ENCODE measurements at regions not wholly inside any gene's neighbourhood (a gene's known extent, or its start where the extent isn't known, plus 50 kb on each side); places are given as distances from the start of the nearest gene placed in this dataset.

DNA sequence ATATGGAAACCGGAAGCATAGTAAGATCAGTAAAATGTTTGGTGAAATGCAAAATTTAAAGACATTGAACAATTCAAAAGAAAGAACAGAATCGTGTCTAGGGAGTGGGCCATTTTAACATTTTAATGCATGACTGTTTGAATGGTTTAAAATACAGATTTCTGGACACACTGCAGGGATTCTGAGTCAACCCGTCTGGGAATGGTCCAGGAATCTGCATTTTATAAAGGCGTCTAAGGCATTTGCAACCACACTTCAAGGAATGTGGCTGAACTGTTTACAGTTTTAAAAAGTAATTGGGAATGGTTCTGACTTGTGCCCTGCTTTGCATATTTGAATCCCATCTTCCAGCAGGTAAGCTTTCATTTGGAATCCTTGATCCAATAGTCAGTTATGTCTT lies 811.7 kb upstream of the WWC1 start:
- intact Hi-C loops (cut with DNase I; ENCODE audit: low total_unique reads): no loop called here
- Histone ChIP-seq H3K36me3 (no peaks in the 10 kb centered on the region), H3K27me3 (no peaks in the 10 kb centered on the region), H3K9me3 (no peaks in the 10 kb centered on the region), H3K27ac (no peak overlapping the region), H3K4me1 (no peaks in the 10 kb centered on the region), H3K4me3 (no peak overlapping the region)
- TF ChIP-seq, protein P1, sequence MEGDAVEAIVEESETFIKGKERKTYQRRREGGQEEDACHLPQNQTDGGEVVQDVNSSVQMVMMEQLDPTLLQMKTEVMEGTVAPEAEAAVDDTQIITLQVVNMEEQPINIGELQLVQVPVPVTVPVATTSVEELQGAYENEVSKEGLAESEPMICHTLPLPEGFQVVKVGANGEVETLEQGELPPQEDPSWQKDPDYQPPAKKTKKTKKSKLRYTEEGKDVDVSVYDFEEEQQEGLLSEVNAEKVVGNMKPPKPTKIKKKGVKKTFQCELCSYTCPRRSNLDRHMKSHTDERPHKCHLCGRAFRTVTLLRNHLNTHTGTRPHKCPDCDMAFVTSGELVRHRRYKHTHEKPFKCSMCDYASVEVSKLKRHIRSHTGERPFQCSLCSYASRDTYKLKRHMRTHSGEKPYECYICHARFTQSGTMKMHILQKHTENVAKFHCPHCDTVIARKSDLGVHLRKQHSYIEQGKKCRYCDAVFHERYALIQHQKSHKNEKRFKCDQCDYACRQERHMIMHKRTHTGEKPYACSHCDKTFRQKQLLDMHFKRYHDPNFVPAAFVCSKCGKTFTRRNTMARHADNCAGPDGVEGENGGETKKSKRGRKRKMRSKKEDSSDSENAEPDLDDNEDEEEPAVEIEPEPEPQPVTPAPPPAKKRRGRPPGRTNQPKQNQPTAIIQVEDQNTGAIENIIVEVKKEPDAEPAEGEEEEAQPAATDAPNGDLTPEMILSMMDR (IDR thresholded peaks at IDR 0.05): no peak
- no peak for DNase-seq

DNA sequence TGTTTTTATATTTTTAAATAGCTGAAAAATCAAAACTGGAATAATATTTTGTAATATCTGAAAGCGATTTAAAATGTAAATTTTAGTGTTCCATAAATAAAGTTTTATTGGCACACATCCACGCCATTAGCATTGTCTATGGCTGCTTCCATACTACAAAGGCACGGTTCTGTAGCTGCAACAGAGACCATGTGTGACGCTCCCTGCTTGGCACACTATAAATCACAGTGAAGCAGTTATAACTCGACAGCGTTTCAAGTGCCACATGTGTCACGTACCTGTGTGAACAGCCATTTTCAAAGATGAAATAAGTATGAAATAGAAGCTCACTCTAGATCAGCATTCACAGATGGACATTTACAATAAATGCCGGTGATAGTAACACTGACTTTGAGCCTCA lies 810.1 kb upstream of the WWC1 start:
- Histone ChIP-seq H3K9me3 (no peaks in the 10 kb centered on the region), H3K27ac (no peak overlapping the region), H3K4me1 (no peaks in the 10 kb centered on the region), H3K27me3 (no peaks in the 10 kb centered on the region), H3K36me3 (no peaks in the 10 kb centered on the region), H3K4me3 (no peak overlapping the region)
- DNase-seq: no peak
- intact Hi-C loops (cut with DNase I; ENCODE audit: low total_unique reads): no loop called here
- TF ChIP-seq, protein P1 (IDR thresholded peaks at IDR 0.05): no peak

DNA sequence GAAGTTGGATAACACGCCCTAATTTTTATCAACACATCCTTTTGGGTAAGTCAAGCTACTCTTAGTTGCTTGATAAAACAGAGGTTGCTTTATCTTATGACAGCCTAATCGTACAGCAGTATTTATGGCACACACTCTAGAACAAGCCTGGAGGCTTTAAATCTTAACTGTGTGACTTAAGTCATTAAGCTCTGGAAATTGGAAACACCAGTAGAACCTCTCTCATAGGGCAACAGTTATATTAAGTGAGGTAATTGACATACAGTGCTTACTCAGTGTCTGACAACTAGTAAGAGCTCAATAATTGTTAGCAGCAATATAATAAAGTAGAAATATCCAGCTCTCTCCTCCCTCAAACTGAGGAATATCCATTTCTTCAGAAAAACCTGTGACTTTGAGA lies 808.9 kb upstream of the WWC1 start:
- intact Hi-C loops (cut with DNase I; ENCODE audit: low total_unique reads): no loop called here
- H3K9me3 ChIP-seq: no peaks in the 10 kb centered on the region
- no peaks in the 10 kb centered on the region for H3K27me3 ChIP-seq
- H3K4me1 ChIP-seq: no peaks in the 10 kb centered on the region
- TF ChIP-seq, protein P1 (IDR thresholded peaks at IDR 0.05): no peak
- H3K27ac ChIP-seq: no peak overlapping the region
- DNase-seq: no peak
- H3K36me3 ChIP-seq: no peaks in the 10 kb centered on the region
- H3K4me3 ChIP-seq: no peak overlapping the region

DNA sequence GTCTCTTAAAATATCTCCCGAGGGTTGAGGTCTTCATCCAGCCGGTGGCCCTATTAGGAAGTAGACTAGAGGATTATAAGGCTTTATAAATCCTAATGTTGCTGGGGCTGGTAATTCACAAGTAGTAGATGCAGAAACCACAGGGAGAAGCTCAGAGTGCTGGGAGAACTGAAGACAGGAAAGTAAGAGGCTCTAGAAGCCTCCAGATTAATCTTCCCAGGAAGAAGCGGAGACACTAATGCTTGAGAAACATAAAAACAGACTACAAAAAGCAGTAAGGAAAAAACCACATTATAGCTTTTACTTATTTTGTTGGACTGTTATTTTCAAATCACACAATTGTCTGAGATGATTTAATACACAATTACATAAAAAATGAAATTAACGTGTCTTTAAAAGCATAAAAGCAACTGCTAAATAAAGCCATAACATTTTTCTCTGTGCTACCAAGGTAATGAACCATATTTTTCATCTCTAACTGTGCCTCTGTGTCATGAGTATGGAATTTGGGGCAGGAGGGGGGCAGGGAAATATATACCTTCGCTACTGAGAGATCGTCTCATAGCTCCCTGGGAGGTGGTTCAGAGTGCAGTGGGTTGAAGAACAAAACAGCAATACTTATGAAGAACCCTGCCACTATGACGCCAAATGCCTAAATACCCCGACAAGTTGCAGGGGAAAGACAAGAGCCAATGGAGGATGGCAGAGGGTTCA lies 806.2 kb upstream of the WWC1 start:
- Histone ChIP-seq H3K4me3 (no peak overlapping the region), H3K9me3 (no peaks in the 10 kb centered on the region), H3K27ac (no peak overlapping the region), H3K4me1 (no peaks in the 10 kb centered on the region), H3K27me3 (no peaks in the 10 kb centered on the region), H3K36me3 (no peaks in the 10 kb centered on the region)
- intact Hi-C loops (cut with DNase I; ENCODE audit: low total_unique reads): no loop called here
- no peak for DNase-seq
- TF ChIP-seq, protein P1 (IDR thresholded peaks at IDR 0.05): no peak

DNA sequence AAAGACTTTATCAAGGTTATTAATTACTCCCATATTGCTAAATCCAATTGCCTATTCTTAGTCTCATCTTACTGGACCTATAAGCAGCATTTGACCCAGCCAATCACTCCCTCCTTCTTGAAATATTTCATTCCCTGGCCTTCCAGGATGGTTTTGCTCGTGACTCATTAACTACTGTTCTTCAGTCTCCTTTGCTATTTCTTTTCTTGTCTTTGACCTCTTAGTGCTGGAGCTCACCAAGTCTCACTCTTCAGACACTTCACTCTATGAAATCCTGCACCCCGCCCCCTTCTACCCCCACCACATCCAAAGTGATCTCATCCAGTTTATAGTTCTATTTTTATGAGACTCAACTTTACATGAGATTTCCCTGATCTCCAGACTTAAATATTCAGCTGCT lies 803.1 kb upstream of the WWC1 start:
- no peaks in the 10 kb centered on the region for H3K9me3 ChIP-seq
- H3K4me1 ChIP-seq: no peaks in the 10 kb centered on the region
- no peaks in the 10 kb centered on the region for H3K27me3 ChIP-seq
- DNase-seq: no peak
- no peak overlapping the region for H3K27ac ChIP-seq
- no peak overlapping the region for H3K4me3 ChIP-seq
- intact Hi-C loops (cut with DNase I; ENCODE audit: low total_unique reads): no loop called here
- no peaks in the 10 kb centered on the region for H3K36me3 ChIP-seq
- TF ChIP-seq, protein P1 (IDR thresholded peaks at IDR 0.05): no peak

- H3K36me3 ChIP-seq: no peaks in the 10 kb centered on the region
- no peak overlapping the region for H3K27ac ChIP-seq
- no peaks in the 10 kb centered on the region for H3K27me3 ChIP-seq
- no peaks in the 10 kb centered on the region for H3K9me3 ChIP-seq
- no peaks in the 10 kb centered on the region for H3K4me1 ChIP-seq
- TF ChIP-seq, protein P1 (IDR thresholded peaks at IDR 0.05): no peak
- DNase-seq: no peak
- no peak overlapping the region for H3K4me3 ChIP-seq
- intact Hi-C loops (cut with DNase I; ENCODE audit: low total_unique reads): no loop called here
Measured at GRCh38 chr5:167489202-167489601, 802.2 kb upstream of the WWC1 start.

Data from tibial artery (tissue), 4 donors.